Left renal cortex interstitium (tissue), 4 donors: ENCODE measurements at regions not wholly inside any gene's neighbourhood (a gene's known extent, or its start where the extent isn't known, plus 50 kb on each side); places are given as distances from the start of the nearest gene placed in this dataset.

ENCODE experiments used
- DNase-seq, 4 donors: peaks; one replicate each; pipeline ENCODE4 v3.0.0-alpha.2; 2013; ENCODE audit warnings: low read depth in 4 of 4, low spot score in 2 of 4, missing footprints in 1 of 4

- DNase-seq: no peak
Measured at GRCh38 chr2:136482966-136483365, 282.4 kb upstream of the THSD7B start.

- DNase-seq: no peak
Measured at GRCh38 chr2:136482006-136482405, 283.3 kb upstream of the THSD7B start.

GRCh38 chr2:136479696-136480095, 285.6 kb upstream of the THSD7B start:
- DNase-seq: no peak

GRCh38 chr2:136468799-136469369, 296.5 kb upstream of the THSD7B start:
- DNase-seq: no peak

GRCh38 chr2:136452528-136452927, 312.8 kb upstream of the THSD7B start:
- DNase-seq: no peak

- DNase-seq: no peak
Measured at GRCh38 chr2:136448986-136449780, 316.2 kb upstream of the THSD7B start.

GRCh38 chr2:136448432-136448831, 316.9 kb upstream of the THSD7B start:
- DNase-seq: no peak

GRCh38 chr2:136444323-136444722, 321.0 kb upstream of the THSD7B start:
- DNase-seq: peak in 1 of 4 donors; percentile 11

GRCh38 chr2:136443661-136444060, 321.7 kb upstream of the THSD7B start:
- no peak for DNase-seq

- no peak for DNase-seq
Measured at GRCh38 chr2:136441979-136442714, 323.2 kb upstream of the THSD7B start.

GRCh38 chr2:136439064-136439676, 321.2 kb upstream of the CXCR4 start:
- no peak for DNase-seq

GRCh38 chr2:136437461-136437860, 319.5 kb upstream of the CXCR4 start:
- DNase-seq: no peak

- no peak for DNase-seq
Measured at GRCh38 chr2:136436936-136437335, 319.0 kb upstream of the CXCR4 start.

- no peak for DNase-seq
Measured at GRCh38 chr2:136434251-136434715, 316.3 kb upstream of the CXCR4 start.

- DNase-seq: no peak
Measured at GRCh38 chr2:136433261-136433660, 315.3 kb upstream of the CXCR4 start.

- DNase-seq: no peak
Measured at GRCh38 chr2:136424112-136424511, 306.2 kb upstream of the CXCR4 start.

GRCh38 chr2:136423516-136423996, 305.6 kb upstream of the CXCR4 start:
- DNase-seq: peak; percentile 25 to 65 (median 51)

GRCh38 chr2:136422512-136422911, 304.6 kb upstream of the CXCR4 start:
- DNase-seq: no peak

- no peak for DNase-seq
Measured at GRCh38 chr2:136420346-136420745, 302.4 kb upstream of the CXCR4 start.

GRCh38 chr2:136411946-136412345, 294.0 kb upstream of the CXCR4 start:
- DNase-seq: no peak

- no peak for DNase-seq
Measured at GRCh38 chr2:136410673-136411072, 292.7 kb upstream of the CXCR4 start.
